ENCODE measurements at regions not wholly inside any gene's neighbourhood (a gene's known extent, or its start where the extent isn't known, plus 50 kb on each side); places are given as distances from the start of the nearest gene placed in this dataset.

GRCh38 chr3:152578769-152579168 is 256.2 kb upstream of the P2RY1 start:
- Histone ChIP-seq H3K9me3 (no peaks in the 10 kb centered on the region), H3K4me1 (no peaks in the 10 kb centered on the region), H3K27ac (no peak overlapping the region), H3K4me3 (no peak overlapping the region), H3K4me2 (no peak overlapping the region)
- no peak for DNase-seq (ENCODE audit: low read depth in 1 of 2, low spot score in 1 of 2)
- ATAC-seq: no peak
- CTCF ChIA-PET: no interaction called here
- peak; percentile 13 for FAIRE-seq
- POLR2A ChIA-PET: no interaction called here
- TF ChIP-seq MAZ (IDR thresholded peaks at IDR 0.05; ENCODE audit: borderline replicate concordance, low read depth, low read length) (no peak), MAX (IDR thresholded peaks at IDR 0.05) (no peak), ELK1 (IDR thresholded peaks at IDR 0.05; ENCODE audit: low read depth, low read length) (no peak), CHD4 (IDR thresholded peaks at IDR 0.05; ENCODE audit: borderline replicate concordance) (no peak), EP300 (IDR thresholded peaks at IDR 0.05) (no peak), HEYL (CRISPR knock-in tag; IDR thresholded peaks at IDR 0.05) (no peak), POLR2A (IDR thresholded peaks at IDR 0.05; ENCODE audit: low read length) (no peak), HOXB13 (CRISPR knock-in tag; IDR thresholded peaks at IDR 0.05; ENCODE audit: low read depth) (no peak), FOSL2 (IDR thresholded peaks at IDR 0.05) (no peak), FOSL2 (CRISPR knock-in tag; IDR thresholded peaks at IDR 0.05) (no peak), FOXS1 (CRISPR knock-in tag; IDR thresholded peaks at IDR 0.05) (no peak), HOXA7 (CRISPR knock-in tag; IDR thresholded peaks at IDR 0.05) (no peak), HES2 (IDR thresholded peaks at IDR 0.05) (no peak), ZNF302 (CRISPR knock-in tag; IDR thresholded peaks at IDR 0.05) (no peak), ESRRA (IDR thresholded peaks at IDR 0.05; ENCODE audit: borderline replicate concordance, low read length) (no peak), EHMT2 (IDR thresholded peaks at IDR 0.05; ENCODE audit: low read depth) (no peak), ZC3H11A (IDR thresholded peaks at IDR 0.05) (no peak), CEBPB (IDR thresholded peaks at IDR 0.05) (no peak)

- no peaks in the 10 kb centered on the region for H3K9me3 ChIP-seq
- ChIA-PET CTCF (interaction anchor here (1.4 kb wide), 1 partner anchor 11 kb away, joined by 4 read pairs; no protein-coding TSS in a partner anchor), POLR2A (no interaction called here)
- H3K27ac ChIP-seq: no peak overlapping the region
- ATAC-seq: no peak
- no peak for DNase-seq (ENCODE audit: low read depth in 1 of 2, low spot score in 1 of 2)
- no peaks in the 10 kb centered on the region for H3K4me1 ChIP-seq
- TF ChIP-seq CBX2 (IDR thresholded peaks at IDR 0.05; ENCODE audit: borderline replicate concordance, low read depth) (no peak), KDM1A (IDR thresholded peaks at IDR 0.05; ENCODE audit: low read depth) (no peak), REST (IDR thresholded peaks at IDR 0.05) (no peak), MYC (IDR thresholded peaks at IDR 0.05; ENCODE audit: borderline replicate concordance, low read length) (no peak), TP53 (CRISPR knock-in tag; IDR thresholded peaks at IDR 0.05) (no peak), EHMT2 (IDR thresholded peaks at IDR 0.05; ENCODE audit: low read depth) (no peak), HMGXB4 (CRISPR knock-in tag; IDR thresholded peaks at IDR 0.05; ENCODE audit: borderline replicate concordance) (no peak), CEBPB (IDR thresholded peaks at IDR 0.05) (no peak), POLR2AphosphoS2 (conservative IDR thresholded peaks at IDR 0.05; ENCODE audit: low read length) (no peak), MAX (IDR thresholded peaks at IDR 0.05) (no peak), TFCP2L1 (CRISPR knock-in tag; IDR thresholded peaks at IDR 0.05) (no peak), NR3C1 (IDR thresholded peaks at IDR 0.05) (no peak), MAFK (IDR thresholded peaks at IDR 0.05; ENCODE audit: partially characterized antibody) (no peak), CHD4 (IDR thresholded peaks at IDR 0.05; ENCODE audit: borderline replicate concordance) (no peak), FOSL2 (IDR thresholded peaks at IDR 0.05) (no peak), FOSL2 (CRISPR knock-in tag; IDR thresholded peaks at IDR 0.05) (no peak), ZSCAN20 (CRISPR knock-in tag; IDR thresholded peaks at IDR 0.05) (no peak), BCL3 (IDR thresholded peaks at IDR 0.05) (no peak), SMC3 (IDR thresholded peaks at IDR 0.05) (no peak), PHF8 (IDR thresholded peaks at IDR 0.05; ENCODE audit: borderline replicate concordance, low read depth) (no peak)
- no peak for FAIRE-seq
- H3K4me2 ChIP-seq: no peak overlapping the region
- 34% methylated on average over 3 of the region's 3 CpGs for WGBS (ENCODE audit: missing lambda C conversion rate)
- H3K4me3 ChIP-seq: no peak overlapping the region
Measured at GRCh38 chr3:152581951-152582350, 253.0 kb upstream of the P2RY1 start.

Measured in A549 (cell line).